Renal pelvis (tissue), 1 donor: ENCODE measurements at regions not wholly inside any gene's neighbourhood (a gene's known extent, or its start where the extent isn't known, plus 50 kb on each side); places are given as distances from the start of the nearest gene placed in this dataset.
"Not testable (repeated sequence)": the region's sequence is repeated elsewhere in the genome, so short reads cannot be mapped to it uniquely, and the experiment has no call there.

ENCODE experiments used
- DNase-seq: peaks from one replicate; pipeline ENCODE4 v3.0.0-alpha.2; 2013

DNA sequence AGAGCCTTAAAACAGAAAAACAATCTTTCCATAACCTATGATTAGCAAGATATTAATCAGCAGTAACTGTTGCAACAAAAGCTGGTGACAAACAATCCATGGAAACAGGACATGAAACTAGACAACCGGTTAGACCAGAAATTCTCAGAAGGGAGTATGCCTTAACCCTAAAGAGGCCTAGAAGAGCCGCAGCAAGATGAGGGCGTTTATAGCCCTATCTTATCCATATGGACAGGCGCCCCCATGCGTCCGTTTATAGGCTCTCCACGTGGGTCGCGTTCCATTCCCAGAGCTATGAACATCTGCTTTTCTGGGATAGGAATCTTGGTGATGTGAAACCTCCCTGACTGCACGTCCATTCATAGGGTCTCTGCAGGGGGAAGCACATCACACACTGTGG is 1662.7 kb upstream of the PABPC4L start:
- not testable (repeated sequence) for DNase-seq

DNA sequence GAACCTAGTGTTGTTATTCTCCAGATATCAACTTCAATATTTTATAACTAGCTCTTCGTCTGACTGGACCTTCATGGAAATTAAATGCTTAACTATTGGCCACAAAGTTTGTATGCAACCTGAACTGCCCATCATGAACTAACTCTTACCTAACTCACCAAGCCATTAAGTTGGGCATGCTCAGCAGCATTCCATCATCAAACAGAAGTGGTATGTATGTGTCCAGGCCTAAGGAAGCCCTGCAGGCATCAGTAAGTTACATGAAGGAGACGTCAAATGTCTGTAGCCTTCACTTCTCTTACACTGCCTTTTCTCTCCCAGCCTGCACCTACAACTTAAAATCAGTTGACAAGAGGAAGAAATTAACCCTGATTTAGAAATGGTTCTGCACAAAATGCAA is 1639.2 kb upstream of the PABPC4L start:
- DNase-seq: no peak

DNA sequence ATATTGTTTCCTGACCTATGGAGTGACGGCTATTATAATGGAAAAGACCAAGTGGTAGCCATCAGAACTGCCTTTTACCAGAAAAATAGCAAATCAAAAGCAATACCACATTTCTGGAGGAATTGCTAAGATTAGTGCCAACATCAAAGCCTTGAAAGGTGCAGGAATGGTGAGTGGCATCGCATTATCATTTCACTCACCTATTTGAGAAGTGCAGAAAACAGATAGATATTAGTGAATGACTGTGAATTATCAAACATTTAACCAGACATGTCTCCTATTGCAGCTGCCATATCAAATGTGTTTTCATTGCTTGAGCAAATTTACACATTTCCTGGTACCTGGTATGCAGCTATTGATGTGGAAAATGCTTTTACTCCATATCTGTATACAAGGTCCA is 1638.1 kb upstream of the PABPC4L start:
- no peak for DNase-seq

DNA sequence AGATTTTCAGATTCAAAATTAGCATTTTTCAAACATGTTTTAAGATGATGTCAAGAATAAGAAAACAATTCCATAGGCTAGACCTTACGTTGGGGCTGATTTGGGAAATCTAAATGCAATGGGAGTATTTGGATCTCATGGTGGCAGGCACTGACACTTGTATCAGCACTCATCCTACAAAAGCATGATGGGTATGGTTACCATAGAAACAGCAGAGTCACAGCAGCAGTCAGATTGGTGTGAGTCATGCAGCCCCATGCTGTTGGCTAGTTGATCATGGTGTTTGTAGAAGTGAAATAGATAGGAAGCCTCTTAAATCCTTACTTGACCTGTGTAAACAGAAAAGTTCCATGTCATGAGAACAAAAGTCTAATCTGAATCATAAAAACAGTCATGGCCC is 1637.3 kb upstream of the PABPC4L start:
- DNase-seq: no peak

DNA sequence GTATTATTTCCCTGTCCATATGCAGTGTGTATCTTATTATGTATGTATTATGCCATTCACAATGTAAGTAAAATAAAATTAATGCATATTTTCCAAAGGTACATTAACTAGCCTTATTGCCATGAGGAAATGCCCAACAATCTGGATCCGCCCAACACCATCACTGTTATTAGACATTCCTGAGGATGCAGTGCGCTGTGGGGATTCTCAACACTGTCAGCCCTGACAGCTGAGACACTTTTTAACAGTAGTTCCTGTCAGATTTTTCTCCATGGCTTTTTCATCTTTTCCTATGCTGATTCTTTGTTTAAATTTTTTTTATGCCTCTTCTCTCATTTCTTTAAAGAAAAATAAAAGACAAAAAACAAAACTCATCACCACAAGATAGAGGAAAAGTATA is 1632.9 kb upstream of the PABPC4L start:
- no peak for DNase-seq

DNA sequence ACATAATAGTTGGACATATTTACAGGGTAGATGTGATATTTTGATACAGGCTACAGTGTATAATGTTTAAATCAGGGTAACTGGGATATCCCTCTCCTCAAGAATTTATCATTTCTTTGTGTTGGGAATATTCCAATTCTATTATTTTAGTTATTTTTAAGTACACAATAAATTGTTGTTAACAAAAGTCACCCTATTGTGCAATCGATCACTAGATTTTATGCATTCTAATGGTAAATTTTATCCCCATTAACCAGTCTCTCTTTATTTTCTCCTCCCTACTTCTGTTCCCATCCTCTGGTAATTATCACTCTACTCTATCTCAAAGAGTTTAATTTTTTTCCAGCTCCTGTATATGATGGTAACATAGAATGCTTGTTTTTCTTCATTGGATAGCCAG is 1631.9 kb upstream of the PABPC4L start:
- DNase-seq: no peak

DNA sequence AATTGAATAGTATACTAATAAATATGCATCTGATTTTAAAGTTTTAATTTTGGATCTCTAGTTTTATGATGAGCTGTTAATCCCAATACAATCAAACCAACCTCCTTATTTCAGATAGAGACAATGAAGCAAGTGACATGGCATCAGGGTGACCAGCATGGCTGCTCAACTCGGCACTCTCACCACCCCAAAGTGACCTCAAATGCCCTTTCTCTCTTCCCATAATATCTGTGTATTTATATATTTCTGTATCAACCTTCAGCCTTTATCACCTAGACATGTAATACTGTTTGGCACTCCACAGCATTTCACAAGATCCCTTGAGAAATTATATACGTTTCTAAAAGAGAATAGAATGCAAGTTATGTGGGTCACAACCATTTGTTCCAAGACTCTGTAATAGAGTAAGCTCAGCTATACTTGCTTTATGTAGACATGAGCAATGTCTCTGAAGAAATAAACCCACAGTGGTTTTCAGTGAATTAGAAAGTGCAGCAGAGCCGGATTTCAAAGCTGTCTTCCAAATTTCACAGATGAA is 1623.2 kb upstream of the PABPC4L start:
- DNase-seq: no peak

DNA sequence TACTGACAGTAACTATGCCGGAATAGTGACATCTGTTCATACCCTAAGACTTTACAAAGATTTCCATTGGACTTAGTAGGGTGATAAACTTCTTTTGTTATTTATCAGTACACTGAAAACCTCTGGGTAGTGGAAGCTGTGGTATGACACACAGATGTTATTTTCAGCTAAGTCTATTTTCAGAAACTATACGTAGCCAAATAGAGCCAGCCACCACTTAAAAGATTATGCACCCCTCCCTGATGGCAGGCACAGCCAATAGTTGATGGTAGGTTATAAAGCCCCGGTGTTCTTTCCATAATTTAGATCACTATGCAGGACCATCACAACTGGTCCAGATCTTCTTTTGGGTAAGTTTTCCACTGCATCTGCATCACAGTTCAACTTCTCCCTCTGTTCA is 1603.2 kb upstream of the PABPC4L start:
- DNase-seq: no peak

DNA sequence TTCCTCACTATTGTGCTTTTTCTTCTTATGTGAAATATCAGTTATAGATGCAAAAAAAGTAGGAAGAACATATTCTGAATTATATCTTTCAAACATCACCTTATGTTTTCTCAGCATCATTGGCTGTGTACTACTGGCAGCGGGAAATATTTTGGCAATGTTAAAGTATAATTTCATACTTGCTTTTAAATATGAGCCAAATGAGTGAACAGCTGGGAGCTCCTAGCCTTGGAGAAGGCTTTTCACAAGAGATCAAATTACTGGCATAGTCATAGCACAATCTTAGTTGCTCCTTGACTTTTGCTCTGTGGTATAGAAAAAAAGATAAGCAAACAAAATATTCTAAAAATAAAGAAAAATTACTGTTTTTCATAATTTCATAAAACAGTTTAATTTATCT is 1575.8 kb upstream of the PABPC4L start:
- no peak for DNase-seq

DNA sequence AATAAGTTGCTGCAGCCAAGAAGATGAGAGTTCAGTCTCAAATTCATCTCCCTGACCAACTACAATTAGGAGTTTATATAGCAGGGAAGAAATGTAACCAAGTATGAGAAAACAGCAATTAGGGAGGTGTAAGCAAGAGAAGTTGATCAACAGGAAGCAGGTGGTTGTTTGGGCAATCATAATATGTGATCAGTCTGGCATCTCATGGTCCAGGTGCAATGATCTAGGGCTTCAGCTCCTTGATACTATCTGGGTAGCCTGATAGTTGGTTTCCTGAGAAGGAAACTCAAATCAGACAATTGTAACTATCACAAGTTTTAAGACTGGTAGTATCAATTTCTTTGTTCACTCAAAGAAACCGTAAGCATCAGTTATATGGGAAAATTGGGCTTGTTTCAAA is 1574.3 kb upstream of the PABPC4L start:
- DNase-seq: no peak

DNA sequence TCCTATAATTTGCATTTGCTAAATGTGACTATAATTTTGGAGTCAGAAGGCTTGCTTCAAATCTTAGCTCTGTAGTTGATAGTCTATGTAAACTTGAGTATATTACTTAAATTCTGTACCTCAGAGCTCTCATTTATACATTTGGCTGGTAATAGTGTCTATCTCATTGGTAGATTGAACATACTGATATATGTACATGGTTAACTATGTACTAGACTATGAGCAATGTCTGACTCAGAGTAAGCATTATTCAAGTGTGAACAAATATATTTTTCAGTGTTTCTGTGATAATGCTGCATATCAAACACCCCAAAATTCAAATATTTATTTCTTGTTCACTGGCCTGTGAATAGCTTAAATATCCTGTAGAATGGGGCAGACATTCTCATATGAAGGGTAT is 1568.9 kb upstream of the PABPC4L start:
- no peak for DNase-seq

DNA sequence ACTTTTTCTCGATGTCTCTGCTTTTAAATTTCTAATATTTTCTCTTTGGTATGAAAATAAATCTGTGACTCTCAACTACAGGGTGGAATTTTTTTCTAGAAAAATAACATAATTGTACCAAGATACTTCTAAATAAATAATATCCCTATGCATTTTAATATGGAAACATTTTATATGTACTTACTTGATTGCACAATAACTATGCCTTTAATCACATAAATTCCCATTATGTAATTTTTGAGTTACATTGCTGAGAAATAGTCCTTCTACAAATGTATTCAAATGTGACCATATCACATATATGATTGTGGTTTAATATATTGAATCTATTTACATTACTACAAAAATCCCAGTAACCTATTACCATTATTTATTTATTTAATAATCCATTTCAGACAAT is 1543.3 kb upstream of the PABPC4L start:
- DNase-seq: no peak

DNA sequence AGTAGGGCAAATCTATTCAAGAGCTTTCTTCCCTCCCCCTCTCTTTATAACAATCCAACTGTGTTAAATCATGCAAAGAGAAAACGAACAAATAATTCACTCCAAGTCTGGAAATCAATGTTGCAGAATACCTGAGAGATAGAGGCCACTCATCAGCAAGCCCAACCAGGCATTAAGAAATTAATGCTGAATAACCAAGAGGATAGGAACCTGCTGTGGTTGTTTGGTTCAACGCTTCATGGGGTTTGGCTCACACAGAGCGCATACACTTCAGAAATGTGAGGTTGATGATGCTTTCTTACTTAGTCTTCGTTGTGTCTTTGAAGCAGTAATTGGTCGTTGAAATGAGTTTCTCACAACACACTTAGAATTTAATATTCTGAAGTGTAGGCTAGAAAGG is 1540.0 kb upstream of the PABPC4L start:
- DNase-seq: no peak

DNA sequence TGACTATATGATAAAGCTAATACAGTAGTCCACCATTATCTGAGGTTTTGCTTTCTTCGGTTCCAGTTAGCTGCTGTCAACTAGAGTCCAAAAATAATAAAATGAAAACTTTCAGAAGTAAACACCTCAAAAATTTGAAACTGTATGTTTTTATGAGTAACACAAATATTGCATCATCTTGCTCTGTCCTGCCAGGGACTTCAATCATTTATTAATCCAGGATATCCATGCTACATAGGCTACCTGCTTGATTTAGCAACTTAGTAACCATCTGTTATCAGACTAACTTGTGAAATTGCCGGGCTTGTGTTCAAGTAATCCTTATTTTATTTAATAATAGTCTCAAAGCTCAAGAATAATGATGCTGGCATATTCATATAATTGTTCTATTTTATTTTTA is 1537.8 kb upstream of the PABPC4L start:
- no peak for DNase-seq

DNA sequence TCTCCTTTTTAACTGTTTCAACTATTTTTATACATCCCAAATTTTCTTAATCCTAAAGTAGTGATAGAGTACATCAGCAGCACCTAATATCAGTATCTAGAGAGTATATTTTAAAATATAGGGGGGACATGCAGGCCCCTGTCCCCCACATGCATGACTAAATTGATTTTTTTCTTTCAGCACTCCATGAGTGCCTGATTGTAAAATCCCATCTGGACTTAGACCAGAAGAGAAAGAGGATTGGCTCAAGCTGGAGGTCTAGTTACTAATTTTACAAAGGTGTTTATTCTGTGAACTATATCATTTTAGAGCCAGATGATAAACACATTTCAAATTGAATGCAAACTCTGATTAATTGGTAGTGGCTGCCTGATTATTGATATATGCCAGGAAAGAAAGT is 1533.9 kb upstream of the PABPC4L start:
- DNase-seq: no peak

DNA sequence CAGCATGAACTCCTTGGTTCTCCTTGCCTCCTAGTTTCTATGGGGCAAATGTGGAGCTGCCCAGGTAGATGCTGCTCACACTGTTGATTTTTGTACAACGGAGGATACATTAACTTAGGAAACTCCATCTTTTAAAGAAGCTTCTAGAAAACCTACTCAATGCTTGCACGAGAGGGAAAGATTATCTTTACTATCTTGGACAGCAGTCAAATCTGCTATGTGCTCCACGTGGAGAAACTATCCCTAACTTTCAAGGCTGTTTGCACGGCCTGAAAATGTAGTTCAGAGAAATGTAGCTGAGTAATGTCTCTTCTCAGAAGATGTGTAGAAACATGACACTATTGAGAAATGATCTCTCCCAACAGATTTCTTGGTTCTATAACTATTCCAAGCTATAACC is 1530.9 kb upstream of the PABPC4L start:
- no peak for DNase-seq

DNA sequence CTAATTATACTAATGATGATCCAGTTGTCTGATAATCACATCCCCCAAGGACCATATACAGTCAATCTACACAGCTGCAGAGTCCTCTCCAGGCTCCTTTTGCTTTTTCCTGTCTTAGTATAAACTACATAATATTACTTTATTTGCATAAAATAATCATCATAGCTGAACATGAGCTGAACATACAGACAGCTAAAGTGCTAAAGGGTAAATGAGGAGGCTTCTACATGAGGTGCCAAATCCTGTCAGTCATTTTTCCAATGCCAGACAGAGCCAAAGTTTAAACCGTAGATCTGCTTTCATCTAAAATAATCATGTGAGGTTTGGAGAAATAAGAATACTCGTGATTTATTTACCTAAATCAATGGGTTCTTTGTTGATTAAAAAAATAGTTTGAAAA is 1530.1 kb upstream of the PABPC4L start:
- DNase-seq: no peak

DNA sequence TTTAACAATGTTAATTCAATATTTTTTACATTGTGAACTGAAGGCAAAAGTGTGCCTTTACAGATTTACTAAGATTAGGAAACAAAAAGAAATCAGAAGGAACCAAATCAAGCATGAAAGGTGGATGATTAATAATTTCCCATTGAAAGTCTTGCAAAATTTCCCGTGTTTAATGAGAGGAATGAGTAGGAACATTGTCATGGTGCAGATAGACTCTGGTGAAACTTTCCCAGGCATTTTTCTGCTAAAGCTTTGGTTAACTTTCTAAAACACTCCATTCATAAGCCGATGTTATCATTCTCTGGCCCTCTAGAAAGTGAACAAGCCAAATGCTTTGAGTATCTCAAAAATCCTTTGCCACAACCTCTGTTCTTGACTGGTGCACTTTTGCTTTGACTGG is 1522.8 kb upstream of the PABPC4L start:
- no peak for DNase-seq

DNA sequence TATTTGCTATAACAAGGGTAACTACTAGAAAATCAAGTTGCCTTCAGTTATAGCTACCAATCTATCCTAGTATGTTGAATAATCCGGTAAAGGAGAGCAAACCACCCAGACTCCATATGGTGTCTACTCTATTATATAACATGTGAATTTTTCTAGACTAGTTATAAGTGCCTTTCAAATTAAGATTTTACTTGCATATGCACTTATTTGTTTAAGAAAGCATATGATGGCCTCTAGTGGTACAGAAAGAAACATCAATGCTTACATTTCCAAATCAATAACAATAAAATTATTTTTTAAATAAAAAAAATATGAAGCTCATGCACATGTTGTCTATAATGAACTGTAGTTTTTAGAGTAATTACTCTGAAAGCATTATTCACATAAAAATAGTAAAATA is 1516.4 kb upstream of the PABPC4L start:
- DNase-seq: no peak

DNA sequence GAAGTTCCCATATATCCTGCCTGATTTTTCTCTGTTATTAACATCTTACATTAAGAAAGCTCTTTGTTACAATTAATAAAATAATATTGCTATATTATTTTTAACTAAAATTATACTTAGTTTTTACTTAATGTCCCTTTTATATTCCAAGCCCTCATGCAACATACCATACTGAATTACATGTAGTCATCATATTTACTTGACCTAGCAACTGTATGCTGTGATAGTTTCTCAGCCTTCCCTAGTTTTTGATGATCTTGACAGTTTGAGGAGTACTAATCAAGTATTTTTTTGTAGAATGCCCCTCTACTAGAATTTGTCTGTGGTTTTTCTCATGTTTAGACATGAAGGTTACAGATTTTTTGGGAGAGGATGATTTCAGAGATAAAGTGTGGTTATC is 1503.8 kb upstream of the PABPC4L start:
- no peak for DNase-seq

DNA sequence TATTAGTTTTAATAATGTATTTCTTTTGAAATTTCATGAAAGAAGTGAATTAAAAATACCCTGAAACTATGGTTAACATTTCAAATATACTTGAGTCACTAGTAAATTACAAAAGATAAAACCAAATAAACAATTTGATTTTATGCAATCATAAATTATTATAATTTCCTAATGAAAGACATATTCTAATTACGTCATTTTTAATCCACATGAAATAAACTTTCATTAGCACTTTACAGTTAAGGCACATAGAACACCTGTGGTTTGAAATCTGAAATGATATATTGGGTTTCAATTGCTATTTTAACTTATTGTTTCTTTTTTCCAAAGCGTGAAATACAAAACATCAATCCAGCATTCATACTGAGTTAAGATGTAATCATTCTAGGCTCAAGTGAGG is 1492.5 kb upstream of the PABPC4L start:
- DNase-seq: no peak

DNA sequence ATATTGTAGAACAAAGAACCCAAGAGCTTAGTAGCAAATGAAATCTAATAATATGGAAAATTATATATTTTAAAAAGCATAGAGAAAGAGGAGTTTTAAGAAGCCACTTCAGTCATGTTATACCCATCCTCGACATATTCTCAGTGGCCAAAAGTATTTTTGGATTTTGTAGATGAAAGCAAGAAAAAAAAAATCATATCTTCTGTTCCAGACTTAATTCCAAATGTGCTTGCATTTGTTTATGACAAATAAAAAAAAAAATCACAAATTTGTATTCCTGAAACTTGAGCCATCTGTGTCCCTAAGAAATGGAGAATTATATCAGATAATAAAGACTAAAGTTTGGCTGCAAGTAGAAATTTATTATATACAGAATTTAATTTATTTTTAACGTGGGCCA is 1482.4 kb upstream of the PABPC4L start:
- DNase-seq: no peak

DNA sequence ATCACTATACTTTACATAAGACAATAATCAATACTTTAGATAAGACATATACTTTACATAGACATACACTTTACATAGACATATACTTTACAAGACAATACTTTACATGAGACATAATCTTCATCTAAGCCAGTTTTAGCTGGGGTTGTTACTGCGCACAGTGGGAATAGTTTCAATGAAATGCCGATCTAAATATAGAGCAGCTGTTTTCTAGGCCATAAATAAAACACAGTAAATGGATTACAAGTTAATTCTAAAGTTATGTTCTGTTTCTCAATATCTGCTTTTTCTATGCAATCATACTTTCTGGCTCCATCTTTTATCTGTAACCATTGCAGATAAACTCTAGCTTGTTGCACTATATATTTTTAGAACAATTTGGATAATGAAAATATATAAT is 1470.6 kb upstream of the PABPC4L start:
- no peak for DNase-seq

DNA sequence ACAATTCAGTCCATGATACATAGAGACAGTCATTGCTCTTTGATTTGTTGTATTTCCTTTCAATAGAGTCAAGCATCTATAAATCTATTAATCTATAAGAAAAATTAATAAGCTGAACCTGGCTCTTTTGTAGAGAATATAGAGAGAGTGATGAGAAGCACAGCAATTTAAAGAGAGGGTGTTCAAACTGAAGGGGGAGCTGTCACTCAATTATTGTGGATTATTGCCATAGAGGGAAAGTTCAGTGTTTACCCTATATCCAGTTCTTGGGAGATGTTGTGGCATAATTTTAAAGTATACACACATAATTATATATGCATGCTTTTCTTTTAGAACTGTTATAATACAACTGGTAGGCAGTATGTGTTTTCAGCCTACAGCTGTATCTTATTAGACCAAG is 1469.0 kb upstream of the PABPC4L start:
- no peak for DNase-seq
